CD4-positive, alpha-beta T cell treated with Interferon alpha-2 for 1 hour (primary cell): ENCODE measurements at regions not wholly inside any gene's neighbourhood (a gene's known extent, or its start where the extent isn't known, plus 50 kb on each side); places are given as distances from the start of the nearest gene placed in this dataset.
"Not testable (repeated sequence)": the region's sequence is repeated elsewhere in the genome, so short reads cannot be mapped to it uniquely, and the experiment has no call there.

Source experiments
- DNase-seq, 2 donors: peaks; one replicate each; pipeline ENCODE4 v3.0.0-alpha.2; 2020 to 2022

DNA sequence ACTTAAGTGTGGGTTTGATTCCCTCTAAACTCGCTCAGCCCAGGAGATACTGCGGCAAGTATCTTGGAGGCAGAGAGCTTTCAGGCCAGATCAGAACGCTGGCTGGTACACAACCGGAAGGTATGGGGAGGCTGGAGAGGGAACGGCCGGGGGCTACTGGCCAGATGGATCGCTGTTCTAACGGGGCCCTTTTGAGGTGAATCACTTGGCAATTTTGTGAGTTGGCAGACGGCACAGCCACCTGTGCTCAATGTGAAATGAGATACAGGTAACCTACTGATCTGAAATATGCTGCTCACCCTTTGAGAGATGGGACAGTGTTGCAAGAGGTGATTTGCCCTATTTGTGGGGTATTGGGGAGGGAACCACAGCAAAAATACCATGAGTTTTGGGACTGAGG, 622.9 kb upstream of the RBFOX1 start:
- DNase-seq = no peak

DNA sequence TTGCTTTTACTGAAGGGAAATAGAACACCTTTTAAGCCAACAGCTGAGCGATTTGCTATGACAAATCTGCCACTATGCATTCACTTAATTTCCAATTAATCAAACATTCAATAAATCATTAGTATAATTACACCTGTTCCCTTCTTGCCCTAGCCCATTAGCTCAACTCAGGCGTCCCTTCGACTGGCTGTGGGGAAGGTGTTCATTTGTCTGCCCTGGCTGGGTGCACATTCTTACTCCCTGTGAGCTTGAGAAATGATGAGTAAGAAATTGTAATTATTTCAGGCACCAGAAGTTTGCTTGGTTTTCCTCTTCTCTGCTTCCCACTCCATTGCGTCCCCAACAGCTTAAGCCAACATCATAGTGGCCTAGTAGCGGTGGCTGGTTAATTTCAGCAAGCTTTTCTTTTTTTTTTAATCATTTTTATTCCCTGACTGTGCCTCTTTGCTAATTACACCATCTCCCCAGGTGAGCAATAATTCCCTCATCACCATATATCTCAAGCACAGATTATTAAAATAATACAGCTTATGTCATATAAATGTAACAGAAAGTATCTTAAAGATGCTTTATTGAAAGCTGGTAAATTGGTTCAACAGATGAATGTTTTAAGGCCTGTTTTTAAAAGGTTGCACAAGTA, 623.9 kb upstream of the RBFOX1 start:
- DNase-seq = no peak

DNA sequence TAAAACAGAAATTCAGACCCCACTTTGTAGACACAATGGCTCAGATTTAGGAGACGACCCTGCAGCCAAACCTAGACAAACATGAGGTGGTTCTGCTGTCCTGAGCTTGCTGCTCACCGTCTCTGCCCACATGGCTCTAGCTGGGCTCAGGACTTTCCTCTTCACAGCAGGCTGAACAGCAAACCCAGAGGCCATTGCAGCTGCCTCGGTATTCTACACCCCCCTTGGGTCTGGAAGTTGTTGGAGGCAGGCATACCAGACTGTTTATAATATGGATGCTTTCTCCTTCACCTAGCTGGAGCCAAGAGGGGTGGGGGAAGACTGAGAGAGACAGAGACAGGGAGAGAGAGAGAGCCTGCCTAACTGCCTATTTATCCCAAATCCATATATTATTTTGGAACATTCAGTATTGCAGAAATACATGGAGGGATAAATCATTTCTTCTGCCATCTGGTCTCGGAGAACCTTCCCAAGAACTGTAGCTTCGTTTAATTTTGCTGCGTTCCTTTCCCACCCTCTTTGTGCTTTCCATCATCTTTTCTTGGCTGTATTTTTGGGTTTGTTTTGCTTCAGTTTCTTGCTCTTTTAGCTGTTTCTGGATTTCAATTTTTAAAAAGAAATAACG, 628.2 kb upstream of the RBFOX1 start:
- no peak for DNase-seq

DNA sequence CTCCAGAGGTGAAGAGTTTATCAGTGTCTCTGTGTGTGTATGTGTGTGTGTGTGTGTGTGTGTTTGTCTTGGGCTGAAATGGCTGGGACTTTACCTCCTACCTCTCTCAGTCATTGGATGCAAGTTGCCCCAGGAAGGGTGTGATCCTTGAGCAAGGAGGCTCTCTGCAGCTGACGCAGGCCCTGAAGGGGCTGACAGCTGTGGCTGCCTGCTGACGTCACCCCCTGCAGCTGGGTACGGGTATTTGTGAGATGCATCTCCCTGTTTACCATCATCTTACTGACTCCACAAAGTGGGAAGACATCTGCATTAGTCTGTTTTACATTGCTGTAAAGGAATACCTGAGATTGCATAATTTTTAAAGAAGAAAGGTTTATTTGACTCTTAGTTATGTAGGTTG, 631.5 kb upstream of the RBFOX1 start:
- DNase-seq = no peak

DNA sequence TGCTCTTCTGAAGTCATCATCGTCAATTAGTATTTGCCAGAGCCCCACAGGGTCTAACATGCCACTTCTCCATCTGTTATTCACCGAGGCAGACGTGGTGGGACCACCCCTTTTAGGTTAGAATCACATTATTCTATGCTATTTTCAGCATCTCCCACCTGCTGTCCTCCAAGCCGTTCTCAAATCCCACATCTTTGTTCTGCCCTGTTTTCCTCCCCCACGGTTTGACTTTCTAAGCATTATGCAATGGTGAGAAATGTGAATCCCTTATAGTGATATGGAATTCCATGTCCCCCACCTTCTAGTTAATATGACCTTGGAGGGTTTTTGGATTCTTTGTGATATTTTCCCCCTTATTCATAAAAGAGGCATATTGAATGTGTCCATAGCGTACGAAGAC, 634.1 kb upstream of the RBFOX1 start:
- no peak for DNase-seq

DNA sequence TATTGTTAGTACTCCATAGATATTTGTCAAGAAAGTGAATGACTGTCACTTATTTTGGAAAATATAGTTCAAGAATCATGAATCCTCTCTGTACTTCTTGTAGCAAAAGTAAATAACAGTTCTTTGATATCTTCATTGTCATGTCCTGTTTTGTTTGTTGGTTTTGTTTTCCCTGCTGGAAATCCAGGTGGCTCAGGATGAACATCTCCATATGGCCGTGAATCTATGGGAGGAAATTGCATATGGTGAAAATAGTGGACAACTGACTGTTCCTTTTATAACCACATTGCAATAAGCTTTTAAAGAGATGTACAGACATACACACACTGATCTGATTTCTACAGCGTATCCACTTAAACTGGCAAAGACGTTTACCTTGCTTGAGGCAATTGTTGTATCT, 637.0 kb upstream of the RBFOX1 start:
- no peak for DNase-seq

DNA sequence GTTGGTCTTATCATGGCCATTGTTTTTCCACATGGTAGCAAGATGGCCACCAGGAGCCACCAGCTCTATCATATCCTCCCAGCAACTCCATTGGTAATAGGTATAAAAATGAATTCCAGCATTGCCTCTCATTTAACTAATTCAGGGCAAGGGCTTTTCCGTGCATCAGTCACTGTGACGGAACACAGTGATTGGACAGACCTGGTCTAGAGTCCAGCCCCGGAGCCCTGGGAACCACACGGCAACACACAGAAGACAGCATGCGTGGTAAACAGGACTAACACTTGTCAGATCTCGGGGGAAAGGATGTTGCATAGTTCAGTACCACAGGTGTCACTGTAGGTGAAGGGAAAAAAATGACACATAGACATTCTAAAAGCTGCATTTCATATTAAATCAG, 638.0 kb upstream of the RBFOX1 start:
- no peak for DNase-seq

DNA sequence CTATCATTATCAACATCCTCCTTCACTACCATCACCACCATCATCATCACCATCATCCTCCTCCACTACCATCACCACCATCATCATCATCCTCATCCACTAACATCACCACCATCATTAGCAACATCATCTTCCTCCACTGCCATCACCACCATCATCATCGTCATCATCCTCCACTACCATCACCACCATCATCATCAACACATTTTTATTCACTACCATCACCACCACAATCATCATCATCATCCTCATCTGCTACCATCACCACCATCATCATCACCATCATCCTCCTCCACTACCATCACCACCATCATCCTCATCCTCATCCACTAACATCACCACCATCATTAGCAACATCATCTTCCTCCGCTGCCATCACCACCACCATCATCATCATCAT, 639.2 kb upstream of the RBFOX1 start:
- not testable (repeated sequence) for DNase-seq

DNA sequence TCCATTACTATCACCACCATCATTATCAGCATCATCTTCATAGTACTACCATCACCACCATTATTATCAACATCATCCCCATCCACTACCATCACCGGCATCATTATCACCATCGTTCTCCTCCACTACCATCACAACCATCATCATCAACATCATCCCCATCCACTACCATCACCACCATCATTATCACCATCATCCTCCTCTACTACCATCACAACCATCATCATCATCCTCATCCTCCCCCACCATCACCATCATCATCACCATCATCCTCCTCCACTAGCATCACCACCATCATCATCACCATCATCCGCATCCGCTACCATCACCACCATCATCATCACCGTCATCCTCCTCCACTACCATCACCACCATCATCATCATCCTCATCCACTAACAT, 639.8 kb upstream of the RBFOX1 start:
- no peak for DNase-seq

DNA sequence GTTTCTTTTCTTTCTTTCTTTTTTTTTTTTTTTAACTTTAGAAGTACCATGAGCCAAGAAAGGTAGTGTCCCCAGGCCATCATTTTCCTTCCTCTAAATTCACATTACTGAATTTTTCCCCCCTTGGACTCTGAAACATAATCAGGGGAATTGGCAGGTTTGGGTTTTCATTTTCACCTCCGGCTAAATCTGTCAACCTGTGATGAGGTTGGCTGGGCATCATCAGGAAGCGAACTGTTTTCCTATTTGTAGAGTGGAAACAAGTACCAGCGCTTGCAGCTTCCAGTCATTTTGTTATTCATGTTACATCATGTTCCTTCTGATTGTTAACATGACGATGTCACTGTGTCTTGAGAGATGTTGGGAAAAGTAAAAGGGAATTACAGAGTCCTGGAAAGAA, 641.9 kb upstream of the RBFOX1 start:
- DNase-seq = no peak

DNA sequence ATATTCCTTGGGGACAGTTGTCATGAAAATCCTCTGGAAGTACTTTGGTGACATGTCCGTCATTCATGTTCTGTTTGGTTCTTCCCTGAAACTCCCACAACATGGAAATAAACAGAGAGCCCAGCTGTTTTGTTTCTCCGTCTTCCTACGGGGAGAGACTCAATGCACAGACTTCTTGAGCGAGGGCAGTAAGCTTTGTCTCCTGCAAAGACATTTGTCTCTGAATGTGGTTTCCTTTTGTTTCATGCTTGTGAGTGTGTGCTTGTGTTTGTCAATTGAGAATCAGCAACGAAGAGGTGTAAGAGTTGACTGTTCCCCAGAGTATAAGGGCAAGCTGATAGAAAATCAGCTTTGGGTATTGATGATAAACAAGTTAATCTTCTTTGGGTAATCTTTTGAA, 643.0 kb upstream of the RBFOX1 start:
- no peak for DNase-seq

DNA sequence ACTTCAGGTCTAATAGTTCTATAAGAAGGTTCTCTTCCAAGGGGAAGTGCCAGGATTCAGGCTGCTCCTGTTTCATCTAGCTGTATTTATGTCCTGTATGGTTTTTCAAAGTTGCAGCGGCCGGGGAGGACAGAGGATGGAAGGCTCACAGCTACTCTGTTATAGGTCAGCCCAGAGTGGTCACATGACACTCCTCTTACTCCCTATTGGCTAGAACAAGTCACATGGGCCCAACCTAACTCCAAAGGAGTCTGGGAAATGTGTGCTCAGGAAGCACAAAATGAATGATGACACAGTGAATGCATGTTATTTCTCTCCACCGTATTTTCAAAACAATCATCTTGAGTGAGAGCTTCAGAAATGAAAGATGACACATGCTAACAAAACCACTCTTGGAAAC, 645.1 kb upstream of the RBFOX1 start:
- no peak for DNase-seq

DNA sequence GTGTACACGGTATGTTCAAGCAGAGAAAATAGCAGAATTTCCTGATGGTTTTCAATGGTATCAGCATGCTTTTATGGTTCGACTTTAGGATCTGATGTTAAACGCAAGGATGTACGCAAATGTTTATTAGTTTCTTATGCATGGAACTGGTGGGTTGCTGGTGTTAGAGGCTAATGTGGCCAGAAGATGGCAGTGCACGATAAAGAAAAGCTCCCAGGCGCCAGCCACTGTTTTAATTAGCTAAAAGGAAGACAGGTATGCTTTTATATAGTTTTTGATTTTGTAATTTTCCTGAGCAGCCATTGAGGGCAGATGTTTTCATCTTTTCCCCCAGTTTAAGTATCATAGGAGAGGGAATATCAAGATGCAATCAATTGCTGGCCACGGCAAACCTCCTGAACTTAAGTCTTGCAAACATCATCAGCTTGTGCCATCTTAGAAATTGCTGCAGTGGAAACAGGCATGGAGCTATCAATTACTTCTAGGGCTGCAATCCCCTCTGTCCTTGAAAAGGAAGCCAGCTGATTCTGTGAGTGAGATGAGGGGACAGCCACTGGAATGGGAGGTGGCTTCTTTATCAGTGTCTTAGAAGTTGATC, 648.5 kb upstream of the RBFOX1 start:
- no peak for DNase-seq

DNA sequence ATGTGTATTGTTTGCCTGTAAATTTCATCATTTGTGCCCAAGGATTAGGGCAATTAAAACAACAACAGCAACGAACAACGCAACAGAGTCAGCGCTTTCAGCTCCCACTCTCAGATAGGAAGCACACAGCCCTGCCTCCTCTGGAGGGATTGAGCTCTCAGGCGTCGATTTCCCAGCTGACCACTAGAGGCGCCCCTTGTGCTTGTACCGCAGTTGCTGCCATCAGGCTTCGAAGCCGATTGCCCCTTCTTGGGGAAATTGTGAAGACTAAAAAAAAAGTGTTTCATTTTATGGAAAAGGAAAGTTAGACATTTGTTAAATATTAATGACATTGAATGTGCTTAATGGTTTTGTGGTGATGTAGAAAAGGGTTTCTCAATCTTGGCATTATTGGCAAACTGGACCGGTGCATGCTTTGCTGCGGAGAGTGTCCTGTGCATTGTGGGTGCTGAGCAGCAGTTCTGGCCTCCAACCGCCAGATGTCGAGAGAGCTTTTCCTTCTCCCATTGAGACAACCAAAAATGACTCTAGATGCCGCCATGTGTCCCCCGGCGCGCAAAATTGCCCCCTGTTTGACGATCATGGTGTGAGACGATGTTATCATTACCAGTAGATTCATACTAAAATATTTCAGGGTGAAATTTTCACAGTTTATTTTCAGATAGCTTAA, 650.4 kb upstream of the RBFOX1 start:
- no peak for DNase-seq

DNA sequence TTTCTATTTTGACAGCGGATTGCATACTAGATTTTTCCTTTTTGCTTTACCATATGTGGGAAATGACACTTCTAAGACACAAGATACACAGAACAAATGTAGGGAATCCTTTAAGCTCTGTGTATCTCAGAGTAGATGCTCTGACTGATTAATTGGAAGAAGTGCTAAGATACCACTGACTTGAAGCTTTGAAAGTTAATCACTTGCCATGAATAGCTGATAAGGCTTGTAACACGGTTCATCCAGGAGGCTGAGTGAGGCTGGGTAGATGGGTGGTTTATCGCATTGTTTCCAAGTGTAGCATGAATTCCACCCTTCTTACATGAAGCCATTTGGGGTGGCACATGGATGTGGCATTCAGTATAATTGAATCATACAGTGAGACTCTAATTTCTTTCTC, 654.1 kb upstream of the RBFOX1 start:
- no peak for DNase-seq

DNA sequence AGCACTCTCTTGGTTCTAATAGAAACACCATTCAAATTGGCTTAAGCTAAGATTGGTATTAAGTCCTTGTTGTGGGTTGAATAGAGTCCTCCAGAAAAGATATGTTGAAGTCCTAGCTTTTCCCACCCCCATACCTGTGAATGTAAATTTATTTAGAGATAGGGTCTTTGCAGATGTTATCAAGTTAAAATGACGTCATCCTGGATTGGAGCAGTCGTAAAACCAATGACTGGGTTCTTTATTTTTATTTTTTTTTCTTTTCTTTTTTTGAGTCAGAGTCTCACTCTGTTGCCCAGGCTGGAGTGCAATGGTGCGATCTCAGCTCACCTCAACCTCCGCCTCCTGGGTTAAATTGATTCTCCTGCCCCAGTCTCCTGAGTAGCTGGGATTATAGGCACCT, 658.6 kb upstream of the RBFOX1 start:
- no peak for DNase-seq

DNA sequence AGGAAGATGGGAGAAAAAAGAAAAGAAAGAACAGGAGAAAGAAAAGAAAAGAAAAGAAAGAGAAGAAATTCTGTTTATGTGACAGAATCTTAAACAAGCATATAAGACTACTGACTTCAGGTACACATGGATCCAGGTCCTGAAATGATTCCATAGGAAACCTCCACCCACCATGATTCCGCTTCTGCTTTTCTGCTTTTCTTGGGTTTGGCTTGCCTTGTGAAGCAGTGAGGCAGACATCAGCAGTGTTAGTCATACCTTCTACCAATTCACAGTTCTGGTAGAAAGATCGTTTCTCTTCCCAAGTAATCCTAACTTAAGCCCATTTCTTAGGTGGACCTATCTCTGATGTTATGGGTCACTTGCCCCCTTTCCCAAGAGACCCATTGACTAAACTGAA, 660.1 kb upstream of the RBFOX1 start:
- no peak for DNase-seq

DNA sequence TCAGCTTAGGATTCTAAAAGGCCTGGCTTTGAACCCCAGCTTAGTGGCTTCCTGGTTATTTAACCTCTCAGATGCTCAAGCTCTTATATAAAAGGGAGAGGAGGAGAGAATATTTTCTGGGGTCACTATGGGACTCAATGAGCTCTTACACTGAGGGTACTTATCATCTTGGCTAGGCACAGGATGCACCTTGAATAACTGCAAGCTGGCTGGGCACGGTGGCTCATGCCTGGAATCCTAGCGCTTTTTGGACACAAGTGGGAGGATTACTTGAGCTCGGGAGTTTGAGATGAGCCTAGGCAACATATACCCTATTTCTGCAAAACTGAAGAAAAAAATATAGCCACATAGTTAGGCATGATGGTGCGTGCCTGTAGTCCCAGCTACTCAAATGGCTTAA, 665.3 kb upstream of the RBFOX1 start:
- DNase-seq = no peak

DNA sequence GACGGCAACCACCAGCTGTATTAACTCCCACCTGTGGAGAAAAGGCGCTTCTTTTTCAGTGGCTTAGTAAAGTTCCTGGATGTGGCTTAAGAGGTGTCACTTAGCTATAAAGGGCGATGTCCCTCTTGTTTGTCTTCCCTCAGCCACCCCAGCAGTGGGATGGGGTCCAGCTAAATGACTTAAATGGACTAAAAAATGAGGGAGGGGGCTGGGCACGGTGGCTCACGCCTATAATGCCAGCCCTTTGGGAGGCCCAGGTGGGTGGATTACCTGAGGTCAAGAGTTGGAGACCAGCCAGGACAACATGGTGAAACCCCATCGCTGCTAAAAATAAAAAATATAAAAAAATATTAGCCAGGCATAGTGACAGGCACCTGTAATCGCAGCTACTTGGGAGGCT, 667.5 kb upstream of the RBFOX1 start:
- no peak for DNase-seq

DNA sequence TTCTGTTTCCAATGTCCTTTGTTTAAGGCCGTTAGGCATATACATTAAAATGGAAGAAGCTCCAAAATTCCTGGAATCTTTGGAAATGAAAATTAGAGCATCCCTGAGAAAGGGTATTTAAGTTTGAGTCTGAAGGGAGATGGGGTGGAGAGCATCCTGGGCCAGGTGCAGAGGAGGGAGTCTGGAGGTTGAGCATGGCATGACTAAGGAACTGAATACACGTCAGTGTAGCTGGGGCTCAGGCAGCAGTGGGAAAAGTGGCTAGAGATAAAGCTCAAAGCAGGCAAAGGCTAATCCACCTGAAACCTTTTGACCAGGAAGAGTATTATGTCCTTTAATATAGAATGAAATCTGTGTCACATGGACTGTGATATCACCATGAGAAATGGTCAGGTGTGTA, 669.0 kb upstream of the RBFOX1 start:
- no peak for DNase-seq

DNA sequence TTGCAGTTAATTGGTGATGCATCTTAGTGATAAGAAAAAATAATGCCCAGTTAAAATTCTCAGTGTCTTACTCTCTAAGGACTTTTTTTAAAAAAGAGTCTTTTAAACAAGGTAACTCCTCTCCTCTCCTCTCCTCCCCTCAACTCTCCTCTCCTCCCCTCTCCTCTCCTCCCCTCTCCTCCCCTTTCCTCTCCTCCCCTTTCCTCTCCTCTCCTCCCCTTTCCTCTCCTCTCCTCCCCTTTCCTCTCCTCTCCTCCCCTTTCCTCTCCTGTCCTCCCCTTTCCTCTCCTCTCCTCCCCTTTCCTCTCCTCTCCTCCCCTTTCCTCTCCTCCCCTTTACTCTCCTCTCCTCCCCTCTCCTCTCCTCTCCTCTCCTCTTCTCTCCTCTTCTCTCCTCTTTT, 675.9 kb upstream of the RBFOX1 start:
- no peak for DNase-seq

DNA sequence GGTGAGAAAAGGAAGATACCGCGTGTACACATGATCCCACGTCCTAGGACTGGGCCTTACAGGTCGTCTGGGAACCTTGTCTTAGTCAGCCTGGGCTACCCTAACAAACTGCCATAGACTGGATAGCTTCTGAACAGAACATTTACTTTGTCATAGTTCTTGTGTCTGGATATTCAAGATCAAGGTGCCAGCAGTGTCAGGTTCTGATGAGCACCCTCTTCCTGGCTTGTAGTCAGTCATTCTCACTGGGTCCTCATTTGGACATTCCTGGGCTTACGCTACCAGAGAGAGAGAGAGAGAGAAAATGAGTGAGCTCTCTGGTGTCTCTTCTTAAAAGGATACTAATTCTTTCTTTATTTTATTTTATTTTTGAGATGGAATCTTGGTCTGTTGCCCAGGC, 685.8 kb upstream of the RBFOX1 start:
- DNase-seq = no peak

DNA sequence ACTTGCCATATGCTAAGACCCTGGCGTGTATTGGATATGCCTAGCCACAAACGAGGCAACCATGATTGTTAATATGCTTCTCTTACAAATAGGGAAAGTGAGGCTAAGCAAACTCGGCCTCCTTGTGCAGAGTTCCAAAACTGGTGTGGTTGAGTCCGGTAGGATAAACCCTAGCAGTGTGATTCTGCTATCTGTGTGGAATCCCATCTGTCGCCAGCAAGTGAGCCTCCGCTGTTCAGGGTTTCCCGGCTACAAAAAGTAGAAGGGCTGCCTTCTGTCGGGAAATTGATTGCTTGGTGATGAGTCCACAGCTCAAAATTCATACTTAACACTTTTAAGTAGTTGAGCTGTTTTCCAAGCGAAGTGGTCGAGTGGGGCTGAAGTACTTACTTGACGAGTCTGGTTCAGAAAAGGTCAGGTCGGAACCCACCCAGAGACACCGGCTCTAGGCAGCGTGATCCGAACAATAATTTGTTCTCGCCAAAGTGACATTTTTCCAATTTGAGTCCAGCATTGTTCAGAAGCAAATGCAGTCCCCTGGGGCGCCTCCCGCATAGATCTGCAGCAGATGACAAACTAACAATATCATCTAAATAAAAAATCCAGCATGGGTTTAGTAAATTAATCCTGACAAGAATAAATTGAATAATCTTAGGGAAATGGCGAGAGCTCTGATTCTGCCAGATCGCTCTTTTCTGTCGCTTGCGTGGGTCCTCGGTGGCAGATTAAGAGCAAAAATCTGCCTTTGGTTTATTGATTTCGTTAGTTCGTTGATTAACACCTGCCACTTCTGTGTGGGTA, 686.7 kb upstream of the RBFOX1 start:
- DNase-seq = no peak

DNA sequence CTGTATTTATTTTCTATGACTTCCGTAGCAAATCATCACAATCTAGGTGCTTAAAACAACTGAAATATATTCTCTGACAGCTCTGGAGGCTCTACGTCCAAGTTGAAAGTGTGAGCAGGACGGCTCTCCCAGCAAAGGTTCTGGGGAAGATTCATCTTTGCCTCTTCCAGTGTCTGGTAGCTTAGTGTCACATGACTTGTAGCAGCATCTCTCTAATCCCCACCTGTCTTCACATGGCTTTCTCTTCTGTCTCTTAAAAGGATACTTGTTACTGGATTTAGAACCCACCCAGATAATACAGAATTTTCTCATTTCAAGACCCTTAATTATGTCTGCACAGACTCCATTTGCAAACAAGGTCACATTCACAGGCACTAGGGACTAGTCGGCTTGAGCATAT, 687.7 kb upstream of the RBFOX1 start:
- no peak for DNase-seq
